Keratinocyte (primary cell): ENCODE measurements at regions not wholly inside any gene's neighbourhood (a gene's known extent, or its start where the extent isn't known, plus 50 kb on each side); places are given as distances from the start of the nearest gene placed in this dataset.

ENCODE experiments used
- DNase-seq: peaks from one replicate; pipeline ENCODE4 v3.0.0-alpha.2; 2011; ENCODE audit warnings: low read depth, missing footprints, low spot score
- FAIRE-seq: peaks from 2 replicates; lab custom pipeline; 2011; peaks lifted over from hg19 to GRCh38; lab: Jason Lieb, UNC
- H2AFZ ChIP-seq: 2 replicates; pipeline ENCODE4 v1.6.0; 2012; ENCODE audit warnings: low read length, control low read depth, inconsistent platforms; ENCODE audit not compliant: control insufficient read depth
- H3K27ac ChIP-seq: 2 replicates; pipeline ENCODE4 v1.5.1; 2011; ENCODE audit warnings: low read length; ENCODE audit not compliant: control insufficient read depth, insufficient read depth
- H3K27me3 ChIP-seq: 3 replicates; pipeline ENCODE4 v1.6.0; 2011; ENCODE audit warnings: low read length; ENCODE audit not compliant: control insufficient read depth, insufficient read depth; ENCODE audit errors: extremely low read depth
- H3K36me3 ChIP-seq, 2 experiments: 2 replicates in 1 of 2; 3 replicates in 1 of 2; pipeline ENCODE4 v1.5.1; 2011; ENCODE audit warnings: low read length in 2 of 2, mild to moderate bottlenecking in 1 of 2; ENCODE audit not compliant: control insufficient read depth in 2 of 2, insufficient read depth in 2 of 2; ENCODE audit errors: extremely low read depth in 1 of 2
- H3K4me1 ChIP-seq: 3 replicates; pipeline ENCODE4 v1.5.1; 2011; ENCODE audit warnings: low read length; ENCODE audit not compliant: control insufficient read depth, insufficient read depth; ENCODE audit errors: extremely low read depth
- H3K4me2 ChIP-seq: 3 replicates; pipeline ENCODE4 v1.6.0; 2011; ENCODE audit warnings: low read depth, low read length; ENCODE audit not compliant: control insufficient read depth, insufficient read depth; ENCODE audit errors: extremely low read depth
- H3K4me3 ChIP-seq, 3 experiments: fragments of 200-600 bp in 1 of 3; sonication (generic) in 1 of 3; 2 replicates in 2 of 3; 3 replicates in 1 of 3; pipeline ENCODE4 v1.5.1; 2011 to 2016; ENCODE audit warnings: low read length in 3 of 3, mild to moderate bottlenecking in 3 of 3, control low read depth in 2 of 3, inconsistent platforms in 1 of 3, low read depth in 1 of 3, mixed read lengths in 1 of 3, mixed run types in 1 of 3, moderate library complexity in 1 of 3; ENCODE audit not compliant: control insufficient read depth in 2 of 3, insufficient read depth in 2 of 3; ENCODE audit errors: extremely low read depth in 1 of 3
- H3K79me2 ChIP-seq: 2 replicates; pipeline ENCODE4 v1.6.0; 2012; ENCODE audit warnings: low read length; ENCODE audit not compliant: control insufficient read depth, insufficient read depth
- H3K9ac ChIP-seq: 3 replicates; pipeline ENCODE4 v1.6.0; 2011; ENCODE audit warnings: low read length; ENCODE audit not compliant: control insufficient read depth, insufficient read depth; ENCODE audit errors: extremely low read depth
- H3K9me1 ChIP-seq: 3 replicates; pipeline ENCODE4 v1.6.0; 2011; ENCODE audit warnings: low read length; ENCODE audit not compliant: control insufficient read depth, insufficient read depth; ENCODE audit errors: extremely low read depth
- H3K9me3 ChIP-seq: 2 replicates; pipeline ENCODE4 v1.5.1; 2012; ENCODE audit warnings: low read depth, low read length; ENCODE audit not compliant: control insufficient read depth
- H4K20me1 ChIP-seq: 3 replicates; pipeline ENCODE4 v1.6.0; 2011; ENCODE audit warnings: low read length; ENCODE audit not compliant: control insufficient read depth, insufficient read depth; ENCODE audit errors: extremely low read depth
- EZH2 ChIP-seq: IDR thresholded peaks from one replicate; pipeline ENCODE4 v1.6.1; 2012; ENCODE audit warnings: inconsistent platforms, mild to moderate bottlenecking, low read length, moderate library complexity
- dilution Hi-C: fragments of 300-500 bp; cut with MboI; formaldehyde crosslinking; loops from one replicate; pipeline ENCODE4 v1.7.0; 2020; ENCODE audit warnings: low sequenced_read_pairs; ENCODE audit not compliant: extremely low pct_ligation_motif_present
- TF ChIP-seq, protein P1 (sequence below), 3 experiments: IDR thresholded peaks in 1 of 3; conservative IDR thresholded peaks in 1 of 3; optimal IDR thresholded peaks in 1 of 3; 2 replicates in 2 of 3; 3 replicates in 1 of 3; pipeline versions ENCODE3 to v1.5.1; 2011; ENCODE audit warnings: low read length in 3 of 3, mild to moderate bottlenecking in 3 of 3, moderate library complexity in 2 of 3, control low read depth in 1 of 3, inconsistent platforms in 1 of 3; ENCODE audit not compliant: insufficient read depth in 2 of 3; ENCODE audit errors: extremely low read depth in 1 of 3

- no peak for FAIRE-seq
- H4K20me1 ChIP-seq: no peaks in the 10 kb centered on the region
Observed at GRCh38 chr3:6567241-6567640, 293.7 kb upstream of the GRM7 start.

DNA sequence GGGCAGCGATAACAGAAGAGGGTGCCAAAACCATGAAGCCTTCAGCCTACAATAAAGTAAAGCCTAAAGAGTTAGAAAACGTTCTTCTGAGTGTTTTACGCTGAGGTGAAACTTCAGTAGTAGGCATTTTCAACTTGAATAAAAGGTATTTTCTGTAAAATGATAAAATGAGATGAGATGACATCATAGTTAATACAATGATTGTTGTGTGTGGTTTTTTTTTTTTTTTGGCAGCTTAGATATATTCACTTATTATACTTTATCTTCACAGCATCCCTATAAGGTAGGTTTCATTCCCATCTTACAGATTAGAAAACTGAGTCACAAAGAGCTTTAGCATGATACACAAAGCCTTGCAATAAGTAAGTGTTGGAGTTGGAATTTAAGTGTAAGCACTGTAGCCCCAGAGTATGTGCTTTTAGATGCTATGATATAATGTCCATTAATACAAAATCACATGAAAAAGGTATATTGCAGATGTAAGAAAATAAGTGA lies 291.9 kb upstream of the GRM7 start:
- FAIRE-seq (no peak), DNase-seq (no peak)
- Histone ChIP-seq H3K27me3 (no peaks in the 10 kb centered on the region), H3K9ac (no peak overlapping the region), H4K20me1 (no peaks in the 10 kb centered on the region), H3K4me1 (no peaks in the 10 kb centered on the region), H3K36me3 (no peaks in the 10 kb centered on the region), H3K27ac (no peak overlapping the region), H2AFZ (no peak overlapping the region), H3K9me3 (no peaks in the 10 kb centered on the region), H3K79me2 (no peaks in the 10 kb centered on the region), H3K4me3 (no peak overlapping the region), H3K4me2 (no peak overlapping the region), H3K9me1 (no peaks in the 10 kb centered on the region)
- TF ChIP-seq, protein P1, sequence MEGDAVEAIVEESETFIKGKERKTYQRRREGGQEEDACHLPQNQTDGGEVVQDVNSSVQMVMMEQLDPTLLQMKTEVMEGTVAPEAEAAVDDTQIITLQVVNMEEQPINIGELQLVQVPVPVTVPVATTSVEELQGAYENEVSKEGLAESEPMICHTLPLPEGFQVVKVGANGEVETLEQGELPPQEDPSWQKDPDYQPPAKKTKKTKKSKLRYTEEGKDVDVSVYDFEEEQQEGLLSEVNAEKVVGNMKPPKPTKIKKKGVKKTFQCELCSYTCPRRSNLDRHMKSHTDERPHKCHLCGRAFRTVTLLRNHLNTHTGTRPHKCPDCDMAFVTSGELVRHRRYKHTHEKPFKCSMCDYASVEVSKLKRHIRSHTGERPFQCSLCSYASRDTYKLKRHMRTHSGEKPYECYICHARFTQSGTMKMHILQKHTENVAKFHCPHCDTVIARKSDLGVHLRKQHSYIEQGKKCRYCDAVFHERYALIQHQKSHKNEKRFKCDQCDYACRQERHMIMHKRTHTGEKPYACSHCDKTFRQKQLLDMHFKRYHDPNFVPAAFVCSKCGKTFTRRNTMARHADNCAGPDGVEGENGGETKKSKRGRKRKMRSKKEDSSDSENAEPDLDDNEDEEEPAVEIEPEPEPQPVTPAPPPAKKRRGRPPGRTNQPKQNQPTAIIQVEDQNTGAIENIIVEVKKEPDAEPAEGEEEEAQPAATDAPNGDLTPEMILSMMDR (optimal IDR thresholded peaks at IDR 0.05 in 1 of 3, IDR thresholded peaks at IDR 0.05 in 1 of 3, conservative IDR thresholded peaks at IDR 0.05 in 1 of 3; ENCODE audit: extremely low read depth in 1 of 3, insufficient read depth in 2 of 3, low read length in 3 of 3): no peak
- TF ChIP-seq EZH2: no peak
- dilution Hi-C loops: no loop called here

More at GRCh38 chr3:6567241-6567640, 293.7 kb upstream of the GRM7 start:
- Histone ChIP-seq H3K36me3 (no peaks in the 10 kb centered on the region), H3K27ac (no peak overlapping the region), H3K79me2 (no peaks in the 10 kb centered on the region), H3K9me3 (no peaks in the 10 kb centered on the region), H3K4me3 (no peak overlapping the region), H3K4me2 (no peak overlapping the region), H3K27me3 (no peaks in the 10 kb centered on the region), H2AFZ (no peak overlapping the region), H3K4me1 (no peaks in the 10 kb centered on the region), H3K9me1 (no peaks in the 10 kb centered on the region), H3K9ac (no peak overlapping the region)
- dilution Hi-C loops: no loop called here
- DNase-seq: no peak
- TF ChIP-seq EZH2: no peak
- TF ChIP-seq, protein P1 (optimal IDR thresholded peaks at IDR 0.05 in 1 of 3, IDR thresholded peaks at IDR 0.05 in 1 of 3, conservative IDR thresholded peaks at IDR 0.05 in 1 of 3; ENCODE audit: extremely low read depth in 1 of 3, insufficient read depth in 2 of 3, low read length in 3 of 3): no peak
